Esophagus squamous epithelium (tissue), 4 donors: ENCODE measurements at regions not wholly inside any gene's neighbourhood (a gene's known extent, or its start where the extent isn't known, plus 50 kb on each side); places are given as distances from the start of the nearest gene placed in this dataset.

Source experiments
- POLR2A ChIP-seq, 4 donors: fragments of 450-650 bp; IDR thresholded peaks; one replicate each; pipeline ENCODE4 v1.6.1; 2017; ENCODE audit warnings: antibody characterized with exemption in 4 of 4, mild to moderate bottlenecking in 4 of 4, moderate library complexity in 3 of 4
- TF ChIP-seq, protein P1 (sequence below), 6 experiments: fragments of 450-650 bp in 4 of 6; fragments of 200-600 bp in 2 of 6; sonication (generic) in 2 of 6; IDR thresholded peaks; one replicate each; pipeline ENCODE4 v1.5.1; 2016 to 2019; ENCODE audit warnings: antibody characterized with exemption in 6 of 6, mild to moderate bottlenecking in 4 of 6, moderate library complexity in 4 of 6

- TF ChIP-seq, protein P1, sequence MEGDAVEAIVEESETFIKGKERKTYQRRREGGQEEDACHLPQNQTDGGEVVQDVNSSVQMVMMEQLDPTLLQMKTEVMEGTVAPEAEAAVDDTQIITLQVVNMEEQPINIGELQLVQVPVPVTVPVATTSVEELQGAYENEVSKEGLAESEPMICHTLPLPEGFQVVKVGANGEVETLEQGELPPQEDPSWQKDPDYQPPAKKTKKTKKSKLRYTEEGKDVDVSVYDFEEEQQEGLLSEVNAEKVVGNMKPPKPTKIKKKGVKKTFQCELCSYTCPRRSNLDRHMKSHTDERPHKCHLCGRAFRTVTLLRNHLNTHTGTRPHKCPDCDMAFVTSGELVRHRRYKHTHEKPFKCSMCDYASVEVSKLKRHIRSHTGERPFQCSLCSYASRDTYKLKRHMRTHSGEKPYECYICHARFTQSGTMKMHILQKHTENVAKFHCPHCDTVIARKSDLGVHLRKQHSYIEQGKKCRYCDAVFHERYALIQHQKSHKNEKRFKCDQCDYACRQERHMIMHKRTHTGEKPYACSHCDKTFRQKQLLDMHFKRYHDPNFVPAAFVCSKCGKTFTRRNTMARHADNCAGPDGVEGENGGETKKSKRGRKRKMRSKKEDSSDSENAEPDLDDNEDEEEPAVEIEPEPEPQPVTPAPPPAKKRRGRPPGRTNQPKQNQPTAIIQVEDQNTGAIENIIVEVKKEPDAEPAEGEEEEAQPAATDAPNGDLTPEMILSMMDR (IDR thresholded peaks at IDR 0.05), result no peak
- no peak for TF ChIP-seq POLR2A (IDR thresholded peaks at IDR 0.05)
These were observed 220.4 kb upstream of the CFAP20DC start for GRCh38 chr3:59270209-59270608.
